Liver (tissue), 3 donors: ENCODE measurements at regions not wholly inside any gene's neighbourhood (a gene's known extent, or its start where the extent isn't known, plus 50 kb on each side); places are given as distances from the start of the nearest gene placed in this dataset.

Experiments
- HNF4A ChIP-seq, 2 donors: conservative IDR thresholded peaks; 2 replicates each; pipeline ENCODE4 v1.6.1; 2016; ENCODE audit warnings: antibody characterized with exemption in 2 of 2, mild to moderate bottlenecking in 2 of 2
- RAD21 ChIP-seq, 2 donors: IDR thresholded peaks; 2 replicates each; pipeline ENCODE4 v1.6.1; 2016; ENCODE audit warnings: antibody characterized with exemption in 2 of 2, mild to moderate bottlenecking in 2 of 2
- RXRA ChIP-seq, 2 donors: IDR thresholded peaks; 2 replicates each; pipeline ENCODE4 v1.6.1; 2017 to 2018; ENCODE audit warnings: antibody characterized with exemption in 2 of 2, mild to moderate bottlenecking in 1 of 2
- TAF1 ChIP-seq: conservative IDR thresholded peaks from 2 replicates; pipeline ENCODE4 v1.6.1; 2016; ENCODE audit warnings: antibody characterized with exemption, mild to moderate bottlenecking
- TF ChIP-seq, protein P1 (sequence below): fragments of 150-350 bp; IDR thresholded peaks from 2 replicates; pipeline ENCODE4 v1.5.1; 2017; ENCODE audit warnings: improper control_type of control experiment, low read depth, low read length; ENCODE audit not compliant: missing input control
- donor health status: healthy.
- donor health status: healthy.

GRCh38 chr6:86780923-86781322, 156.4 kb upstream of the HTR1E start:
- TF ChIP-seq, protein P1, sequence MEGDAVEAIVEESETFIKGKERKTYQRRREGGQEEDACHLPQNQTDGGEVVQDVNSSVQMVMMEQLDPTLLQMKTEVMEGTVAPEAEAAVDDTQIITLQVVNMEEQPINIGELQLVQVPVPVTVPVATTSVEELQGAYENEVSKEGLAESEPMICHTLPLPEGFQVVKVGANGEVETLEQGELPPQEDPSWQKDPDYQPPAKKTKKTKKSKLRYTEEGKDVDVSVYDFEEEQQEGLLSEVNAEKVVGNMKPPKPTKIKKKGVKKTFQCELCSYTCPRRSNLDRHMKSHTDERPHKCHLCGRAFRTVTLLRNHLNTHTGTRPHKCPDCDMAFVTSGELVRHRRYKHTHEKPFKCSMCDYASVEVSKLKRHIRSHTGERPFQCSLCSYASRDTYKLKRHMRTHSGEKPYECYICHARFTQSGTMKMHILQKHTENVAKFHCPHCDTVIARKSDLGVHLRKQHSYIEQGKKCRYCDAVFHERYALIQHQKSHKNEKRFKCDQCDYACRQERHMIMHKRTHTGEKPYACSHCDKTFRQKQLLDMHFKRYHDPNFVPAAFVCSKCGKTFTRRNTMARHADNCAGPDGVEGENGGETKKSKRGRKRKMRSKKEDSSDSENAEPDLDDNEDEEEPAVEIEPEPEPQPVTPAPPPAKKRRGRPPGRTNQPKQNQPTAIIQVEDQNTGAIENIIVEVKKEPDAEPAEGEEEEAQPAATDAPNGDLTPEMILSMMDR, result no peak
- TF ChIP-seq HNF4A (conservative IDR thresholded peaks at IDR 0.05) (no peak), TAF1 (no peak), RAD21 (IDR thresholded peaks at IDR 0.05) (no peak), RXRA (IDR thresholded peaks at IDR 0.05) (no peak)
